ENCODE measurements at regions not wholly inside any gene's neighbourhood (a gene's known extent, or its start where the extent isn't known, plus 50 kb on each side); places are given as distances from the start of the nearest gene placed in this dataset.
A peak's percentile ranks its signal among the peaks of the same experiment; 100 is the strongest.

DNA sequence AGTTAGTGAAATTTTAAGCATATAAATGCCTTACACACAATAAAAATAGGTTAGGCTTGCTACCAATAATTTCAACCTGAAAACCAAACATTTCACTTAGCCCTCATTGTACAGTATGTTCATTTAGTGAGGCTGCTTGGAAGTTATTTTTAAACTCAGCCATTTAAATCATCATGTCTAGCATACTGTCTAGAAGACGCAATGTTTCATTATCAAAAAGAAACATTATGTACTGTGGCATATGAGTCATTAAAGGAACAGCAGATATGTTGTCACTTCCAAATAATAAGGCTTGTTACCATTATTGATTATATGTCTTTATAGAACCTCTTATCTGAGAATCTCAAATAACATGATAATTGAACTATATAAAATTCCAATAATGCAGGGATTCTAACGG is 304.7 kb downstream of the RMST start:
- H3K36me3 Mint-ChIP-seq: no peaks in the 10 kb centered on the region
- H3K27me3 Mint-ChIP-seq: no peaks in the 10 kb centered on the region
- intact Hi-C loops (cut with micrococcal nuclease): no loop called here

DNA sequence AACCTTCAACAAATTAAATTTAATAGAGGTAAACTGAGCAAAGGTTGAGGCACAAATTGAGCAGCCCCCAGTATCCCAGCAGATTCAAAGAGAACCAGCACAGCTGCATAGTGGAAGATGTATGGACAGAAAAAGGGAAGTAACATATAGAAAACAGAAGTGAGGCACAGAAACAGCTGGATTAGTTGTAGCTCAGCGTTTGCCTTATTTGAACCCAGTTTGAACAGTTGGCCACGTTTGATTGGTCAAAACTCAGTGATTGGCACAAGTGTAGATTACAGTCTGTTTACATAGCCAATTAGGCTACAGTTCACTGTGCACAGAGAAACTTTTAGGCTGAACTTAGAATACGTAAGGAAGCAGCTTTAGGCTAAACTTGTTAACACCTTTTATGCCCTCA is 315.5 kb downstream of the RMST start:
- Histone ChIP-seq H3K27ac (ENCODE audit: low read depth, low read length) (no peak overlapping the region), H3K4me3 (ENCODE audit: low read length) (no peak overlapping the region), H3K36me3 (ENCODE audit: control insufficient read depth in 2 of 3, insufficient read depth in 3 of 3, low read length in 3 of 3) (no peaks in the 10 kb centered on the region), H3K4me1 (ENCODE audit: control insufficient read depth in 2 of 2, insufficient read depth in 2 of 2, low read length in 2 of 2) (no peaks in the 10 kb centered on the region), H3K9me3 (ENCODE audit: control insufficient read depth in 2 of 3, low read length in 3 of 3) (no peaks in the 10 kb centered on the region), H3K27me3 (ENCODE audit: control insufficient read depth in 2 of 2, insufficient read depth in 2 of 2, low read length in 2 of 2) (no peaks in the 10 kb centered on the region)
- Mint-ChIP-seq H3K27ac (no peak overlapping the region), H3K9me3 (peaks cover 0 to 12% (median 5%) of the 10 kb centered on the region in 11 donors), H3K36me3 (no peaks in the 10 kb centered on the region), H3K4me3 (no peak overlapping the region), H3K27me3 (peaks cover 0 to 5% (median 0%) of the 10 kb centered on the region in 5 donors), H3K4me1 (no peaks in the 10 kb centered on the region)
- ATAC-seq (no peak), DNase-seq (no peak)
- ChIA-PET POLR2A (no interaction called here), CTCF (no interaction called here)
- intact Hi-C loops (cut with micrococcal nuclease): no loop called here

More for the DNA sequence above, 304.7 kb downstream of the RMST start:
- Mint-ChIP-seq H3K4me1 (no peaks in the 10 kb centered on the region), H3K4me3 (no peak overlapping the region), H3K27ac (no peak overlapping the region), H3K9me3 (peaks cover 0 to 15% (median 3%) of the 10 kb centered on the region in 11 donors)
- Histone ChIP-seq H3K36me3 (ENCODE audit: control insufficient read depth in 2 of 3, insufficient read depth in 3 of 3, low read length in 3 of 3) (no peaks in the 10 kb centered on the region), H3K27me3 (ENCODE audit: control insufficient read depth in 2 of 2, insufficient read depth in 2 of 2, low read length in 2 of 2) (no peaks in the 10 kb centered on the region), H3K4me3 (ENCODE audit: low read length) (no peak overlapping the region), H3K27ac (ENCODE audit: low read depth, low read length) (no peak overlapping the region), H3K9me3 (ENCODE audit: control insufficient read depth in 2 of 3, low read length in 3 of 3) (peaks cover 0 to 4% (median 0%) of the 10 kb centered on the region in 3 experiments), H3K4me1 (ENCODE audit: control insufficient read depth in 2 of 2, insufficient read depth in 2 of 2, low read length in 2 of 2) (no peaks in the 10 kb centered on the region)
- ChIA-PET CTCF (no interaction called here), POLR2A (no interaction called here)
- DNase-seq: no peak
- ATAC-seq: no peak

- CTCF ChIA-PET: no interaction called here
- POLR2A ChIA-PET: no interaction called here
- no peaks in the 10 kb centered on the region for H3K27me3 Mint-ChIP-seq
- peaks cover 0 to 8% (median 3%) of the 10 kb centered on the region in 11 donors for H3K9me3 Mint-ChIP-seq
- Histone ChIP-seq H3K9me3 (ENCODE audit: control insufficient read depth in 2 of 3, low read length in 3 of 3) (no peaks in the 10 kb centered on the region), H3K4me3 (ENCODE audit: low read length) (no peak overlapping the region), H3K36me3 (ENCODE audit: control insufficient read depth in 2 of 3, insufficient read depth in 3 of 3, low read length in 3 of 3) (no peaks in the 10 kb centered on the region), H3K27me3 (ENCODE audit: control insufficient read depth in 2 of 2, insufficient read depth in 2 of 2, low read length in 2 of 2) (no peaks in the 10 kb centered on the region), H3K4me1 (ENCODE audit: control insufficient read depth in 2 of 2, insufficient read depth in 2 of 2, low read length in 2 of 2) (no peaks in the 10 kb centered on the region), H3K27ac (ENCODE audit: low read depth, low read length) (no peak overlapping the region)
- DNase-seq (no peak), ATAC-seq (no peak)
- H3K27ac Mint-ChIP-seq: peak overlapping the region in 1 of 9 donors; percentile 55
- intact Hi-C loops (cut with micrococcal nuclease): no loop called here
- no peaks in the 10 kb centered on the region for H3K4me1 Mint-ChIP-seq
- H3K4me3 Mint-ChIP-seq: no peak overlapping the region
- no peaks in the 10 kb centered on the region for H3K36me3 Mint-ChIP-seq
Observed at GRCh38 chr12:97781342-97781741, 318.7 kb downstream of the RMST start.

- DNase-seq: no peak
- H3K36me3 ChIP-seq (ENCODE audit: control insufficient read depth in 2 of 3, insufficient read depth in 3 of 3, low read length in 3 of 3): no peaks in the 10 kb centered on the region
- ATAC-seq: no peak
- no peak overlapping the region for H3K4me3 ChIP-seq (ENCODE audit: low read length)
- Mint-ChIP-seq H3K36me3 (no peaks in the 10 kb centered on the region), H3K4me3 (no peak overlapping the region), H3K9me3 (peaks cover 0 to 9% (median 2%) of the 10 kb centered on the region in 11 donors), H3K27me3 (no peaks in the 10 kb centered on the region), H3K27ac (no peak overlapping the region), H3K4me1 (no peaks in the 10 kb centered on the region)
- H3K9me3 ChIP-seq (ENCODE audit: control insufficient read depth in 2 of 3, low read length in 3 of 3): no peaks in the 10 kb centered on the region
- intact Hi-C loops (cut with micrococcal nuclease): no loop called here
- ChIA-PET POLR2A (no interaction called here), CTCF (no interaction called here)
- H3K27me3 ChIP-seq (ENCODE audit: control insufficient read depth in 2 of 2, insufficient read depth in 2 of 2, low read length in 2 of 2): no peaks in the 10 kb centered on the region
- H3K4me1 ChIP-seq (ENCODE audit: control insufficient read depth in 2 of 2, insufficient read depth in 2 of 2, low read length in 2 of 2): no peaks in the 10 kb centered on the region
- H3K27ac ChIP-seq (ENCODE audit: low read depth, low read length): no peak overlapping the region
Observed at GRCh38 chr12:97784904-97785303, 322.3 kb downstream of the RMST start.

DNA sequence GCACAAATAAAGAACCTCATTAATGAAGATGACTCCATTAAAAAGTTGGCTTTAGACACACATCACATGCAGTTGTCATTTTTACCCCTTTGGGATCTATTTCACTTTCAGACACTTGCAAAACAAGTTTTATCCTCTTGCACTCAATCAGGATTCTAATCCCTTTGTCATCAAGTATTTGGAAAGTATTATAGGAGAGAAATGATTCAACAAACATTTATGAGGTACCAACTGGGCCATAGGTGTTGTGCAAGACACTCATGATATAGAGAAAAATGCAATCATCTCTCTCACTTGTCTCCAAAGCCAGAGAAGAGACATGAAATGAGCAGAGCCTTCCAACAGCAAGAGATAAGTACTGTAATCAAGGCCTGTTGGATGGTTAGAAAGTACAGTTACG is 327.7 kb downstream of the RMST start:
- Mint-ChIP-seq H3K9me3 (peaks cover 2 to 15% (median 9%) of the 10 kb centered on the region in 11 donors), H3K4me1 (no peaks in the 10 kb centered on the region), H3K27me3 (peaks cover 0 to 5% (median 0%) of the 10 kb centered on the region in 5 donors), H3K36me3 (no peaks in the 10 kb centered on the region), H3K27ac (no peak overlapping the region), H3K4me3 (no peak overlapping the region)
- ChIA-PET CTCF (no interaction called here), POLR2A (no interaction called here)
- Histone ChIP-seq H3K9me3 (ENCODE audit: control insufficient read depth in 2 of 3, low read length in 3 of 3) (peaks cover 0 to 7% (median 0%) of the 10 kb centered on the region in 3 experiments), H3K27ac (ENCODE audit: low read depth, low read length) (no peak overlapping the region), H3K36me3 (ENCODE audit: control insufficient read depth in 2 of 3, insufficient read depth in 3 of 3, low read length in 3 of 3) (no peaks in the 10 kb centered on the region), H3K4me3 (ENCODE audit: low read length) (no peak overlapping the region), H3K4me1 (ENCODE audit: control insufficient read depth in 2 of 2, insufficient read depth in 2 of 2, low read length in 2 of 2) (no peaks in the 10 kb centered on the region), H3K27me3 (ENCODE audit: control insufficient read depth in 2 of 2, insufficient read depth in 2 of 2, low read length in 2 of 2) (no peaks in the 10 kb centered on the region)
- DNase-seq (no peak), ATAC-seq (no peak)
- intact Hi-C loops (cut with micrococcal nuclease): no loop called here

DNA sequence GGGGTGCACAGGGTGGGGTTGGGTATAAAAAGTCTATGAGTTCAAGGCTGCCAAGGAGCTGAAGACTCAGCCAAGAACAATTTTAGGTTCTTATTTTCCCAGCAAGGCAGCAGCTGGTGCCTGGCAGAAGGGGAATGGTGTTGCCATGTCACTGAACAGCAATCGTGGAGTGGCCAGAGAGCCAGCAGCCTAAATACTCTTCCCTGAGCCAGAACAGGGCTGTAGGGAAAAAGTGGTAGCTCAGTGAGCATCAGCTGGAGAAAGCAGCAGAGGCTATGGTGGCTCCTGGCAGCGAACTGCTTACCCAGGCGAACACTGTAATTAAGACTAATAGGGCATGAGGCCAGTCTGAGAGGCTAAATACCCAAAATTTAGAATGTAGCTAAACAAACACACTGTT is 334.9 kb downstream of the RMST start:
- Histone ChIP-seq H3K4me3 (ENCODE audit: low read length) (no peak overlapping the region), H3K36me3 (ENCODE audit: control insufficient read depth in 2 of 3, insufficient read depth in 3 of 3, low read length in 3 of 3) (no peaks in the 10 kb centered on the region), H3K9me3 (ENCODE audit: control insufficient read depth in 2 of 3, low read length in 3 of 3) (peaks cover 0 to 4% (median 0%) of the 10 kb centered on the region in 3 experiments), H3K4me1 (ENCODE audit: control insufficient read depth in 2 of 2, insufficient read depth in 2 of 2, low read length in 2 of 2) (no peaks in the 10 kb centered on the region), H3K27ac (ENCODE audit: low read depth, low read length) (no peak overlapping the region), H3K27me3 (ENCODE audit: control insufficient read depth in 2 of 2, insufficient read depth in 2 of 2, low read length in 2 of 2) (no peaks in the 10 kb centered on the region)
- ChIA-PET POLR2A (no interaction called here), CTCF (no interaction called here)
- ATAC-seq: no peak
- Mint-ChIP-seq H3K4me1 (no peaks in the 10 kb centered on the region), H3K4me3 (no peak overlapping the region), H3K36me3 (peaks cover 0 to 6% (median 0%) of the 10 kb centered on the region in 5 donors), H3K9me3 (peaks cover 0 to 11% (median 6%) of the 10 kb centered on the region in 11 donors), H3K27me3 (peaks cover 0 to 4% (median 0%) of the 10 kb centered on the region in 5 donors), H3K27ac (no peak overlapping the region)
- DNase-seq: no peak
- intact Hi-C loops (cut with micrococcal nuclease): no loop called here

DNA sequence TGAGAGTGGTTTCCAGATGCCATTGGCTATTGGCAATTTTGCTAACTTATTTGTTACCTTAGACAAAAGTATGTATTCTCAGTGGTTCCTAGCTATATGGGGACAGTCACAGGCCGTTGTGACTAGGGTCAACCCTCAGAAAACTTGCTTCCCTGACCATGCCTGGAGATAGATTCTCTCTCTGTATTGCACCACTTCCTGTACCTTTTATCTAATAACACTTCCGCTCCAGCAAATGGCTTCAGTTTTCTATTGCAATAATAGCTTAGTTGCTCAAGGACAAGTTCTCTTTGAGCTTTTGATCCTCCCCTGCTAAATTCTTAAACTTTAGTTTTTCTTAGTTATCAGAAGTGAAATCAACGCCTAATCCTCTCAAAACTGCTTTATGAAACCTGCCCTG is 338.0 kb downstream of the RMST start:
- Mint-ChIP-seq H3K27ac (no peak overlapping the region), H3K36me3 (peaks cover 0 to 6% (median 0%) of the 10 kb centered on the region in 5 donors), H3K4me3 (no peak overlapping the region), H3K4me1 (no peaks in the 10 kb centered on the region), H3K27me3 (peaks cover 0 to 4% (median 0%) of the 10 kb centered on the region in 5 donors), H3K9me3 (peaks cover 0 to 15% (median 3%) of the 10 kb centered on the region in 11 donors)
- no peaks in the 10 kb centered on the region for H3K9me3 ChIP-seq (ENCODE audit: control insufficient read depth in 2 of 3, low read length in 3 of 3)
- intact Hi-C loops (cut with micrococcal nuclease): no loop called here
- H3K4me1 ChIP-seq (ENCODE audit: control insufficient read depth in 2 of 2, insufficient read depth in 2 of 2, low read length in 2 of 2): no peaks in the 10 kb centered on the region
- CTCF ChIA-PET: no interaction called here
- DNase-seq (no peak), ATAC-seq (no peak)
- POLR2A ChIA-PET: no interaction called here
- no peaks in the 10 kb centered on the region for H3K27me3 ChIP-seq (ENCODE audit: control insufficient read depth in 2 of 2, insufficient read depth in 2 of 2, low read length in 2 of 2)
- no peak overlapping the region for H3K27ac ChIP-seq (ENCODE audit: low read depth, low read length)
- no peaks in the 10 kb centered on the region for H3K36me3 ChIP-seq (ENCODE audit: control insufficient read depth in 2 of 3, insufficient read depth in 3 of 3, low read length in 3 of 3)
- H3K4me3 ChIP-seq (ENCODE audit: low read length): no peak overlapping the region
